HCT116 (cell line): ENCODE measurements at regions not wholly inside any gene's neighbourhood (a gene's known extent, or its start where the extent isn't known, plus 50 kb on each side); places are given as distances from the start of the nearest gene placed in this dataset.

Experiments
- ATAC-seq: fragments of 200-7000 bp; cut with Tn5 transposase; 2 replicates; pipeline ENCODE4 v1.9.1; 2020; ENCODE audit warnings: mild to moderate bottlenecking, moderate library complexity
- BruUV-seq: library from RNA; stranded (reverse); fragments of 400-500 nt; replicated peaks from 2 replicates; lab custom pipeline; 2021; lab: Mats Ljungman, UMichigan
- CTCF ChIA-PET: fragments of 300-600 bp; sonication (Branson Sonifier 250); formaldehyde crosslinking; loops from one replicate; lab custom pipeline; 2021; ENCODE audit warnings: antibody characterized with exemption; lab: Charles Lee
- POLR2A ChIA-PET: fragments of 300-600, 350-600 bp; sonication (Branson Sonifier 250); formaldehyde crosslinking; loops from one replicate; lab custom pipeline; 2021; ENCODE audit warnings: antibody characterized with exemption; lab: Charles Lee
- RAD21 ChIA-PET, 2 experiments: fragments of 300-600 bp; sonication (Branson Sonifier 250); formaldehyde crosslinking; loops; one replicate each; lab custom pipeline; 2023; ENCODE audit warnings: low total read pairs in 2 of 2; ENCODE audit not compliant: uncharacterized antibody in 2 of 2, unreplicated experiment in 2 of 2, low non-redundant PET in 1 of 2; lab: Charles Lee
- DNase-seq: peaks from one replicate; pipeline ENCODE4 v3.0.0-alpha.2; 2010; ENCODE audit warnings: low read depth, low spot score
- H2AFZ ChIP-seq: fragments of 200-600 bp; shearing (Covaris generic), sonication (generic); 2 replicates; pipeline ENCODE4 v1.6.1; 2017; ENCODE audit warnings: low read depth, mixed run types, mixed read lengths, antibody characterized with exemption, low read length; ENCODE audit not compliant: poor library complexity, severe bottlenecking
- H3K27ac ChIP-seq: 2 replicates; pipeline ENCODE4 v1.5.1; 2012; ENCODE audit warnings: low read depth, low read length
- H3K27me3 ChIP-seq: fragments of 200-600 bp; sonication (generic); 2 replicates; pipeline ENCODE4 v1.6.1; 2016; ENCODE audit warnings: mixed run types, low read length, mixed read lengths; ENCODE audit not compliant: insufficient read depth
- H3K36me3 ChIP-seq, 2 experiments: fragments of 200-500 bp in 1 of 2; fragments of 200-600 bp in 1 of 2; sonication (Bioruptor generic) in 1 of 2; sonication (generic) in 1 of 2; 2 replicates each; pipeline versions ENCODE4 v1.5.1 to v1.6.1; 2014 to 2016; ENCODE audit warnings: low read length in 2 of 2, inconsistent platforms in 1 of 2, mixed read lengths in 1 of 2, mixed run types in 1 of 2; ENCODE audit not compliant: insufficient read depth in 2 of 2, control insufficient read depth in 1 of 2
- H3K4me1 ChIP-seq, 2 experiments: fragments of 200-600 bp in 1 of 2; sonication (generic) in 1 of 2; 2 replicates each; pipeline versions ENCODE4 v1.5.1 to v1.6.1; 2012 to 2017; ENCODE audit warnings: low read length in 2 of 2, inconsistent platforms in 1 of 2, mild to moderate bottlenecking in 1 of 2, mixed read lengths in 1 of 2, mixed run types in 1 of 2, moderate library complexity in 1 of 2; ENCODE audit not compliant: insufficient read depth in 2 of 2, control insufficient read depth in 1 of 2
- H3K4me2 ChIP-seq: fragments of 200-600 bp; sonication (generic); 2 replicates; pipeline ENCODE4 v1.6.1; 2017; ENCODE audit warnings: mixed run types, low read length, mixed read lengths
- H3K4me3 ChIP-seq, 2 experiments: fragments of 200-600 bp in 1 of 2; sonication (generic) in 1 of 2; replicated peaks in 1 of 2; 2 replicates each; pipeline ENCODE4 v1.5.1; 2011 to 2016; ENCODE audit warnings: low read length in 2 of 2, control low read depth in 1 of 2, low read depth in 1 of 2, mild to moderate bottlenecking in 1 of 2, mixed read lengths in 1 of 2, mixed run types in 1 of 2
- H3K79me2 ChIP-seq: fragments of 200-600 bp; sonication (generic); 2 replicates; pipeline ENCODE4 v1.6.1; 2017; ENCODE audit warnings: mild to moderate bottlenecking, mixed run types, low read length, moderate library complexity, mixed read lengths; ENCODE audit not compliant: insufficient read depth
- H3K9ac ChIP-seq: fragments of 200-600 bp; sonication (generic); 2 replicates; pipeline ENCODE4 v1.6.1; 2016; ENCODE audit warnings: low read length, mixed read lengths
- H3K9me2 ChIP-seq: fragments of 200-600 bp; sonication (generic), shearing (Covaris generic); 2 replicates; pipeline ENCODE4 v1.6.1; 2017; ENCODE audit warnings: mixed run types, mild to moderate bottlenecking, moderate library complexity; ENCODE audit not compliant: insufficient read depth
- H3K9me3 ChIP-seq, 2 experiments: fragments of 200-500 bp in 1 of 2; fragments of 200-600 bp in 1 of 2; sonication (Bioruptor generic) in 1 of 2; sonication (generic) in 1 of 2; 2 replicates each; pipeline ENCODE4 v1.6.1; 2014 to 2017; ENCODE audit warnings: low read length in 2 of 2, mixed read lengths in 2 of 2, inconsistent platforms in 1 of 2, low read depth in 1 of 2, mild to moderate bottlenecking in 1 of 2, mixed run types in 1 of 2, moderate library complexity in 1 of 2; ENCODE audit not compliant: control insufficient read depth in 1 of 2, insufficient read depth in 1 of 2
- H4K20me1 ChIP-seq: fragments of 200-600 bp; sonication (generic), shearing (Covaris generic); 2 replicates; pipeline ENCODE4 v1.6.1; 2017; ENCODE audit warnings: mixed run types, mild to moderate bottlenecking, moderate library complexity; ENCODE audit not compliant: insufficient read depth
- ELF1 ChIP-seq: IDR thresholded peaks from 2 replicates; pipeline ENCODE4 v1.6.1; 2012; ENCODE audit warnings: low read depth, borderline replicate concordance
- EZH2 ChIP-seq: fragments of 200-600 bp; sonication (generic); IDR thresholded peaks from 2 replicates; pipeline ENCODE4 v1.6.1; 2017; ENCODE audit warnings: antibody characterized with exemption, mixed run types
- FOSL1 ChIP-seq: IDR thresholded peaks from 2 replicates; pipeline ENCODE4 v1.6.1; 2012; ENCODE audit warnings: low read depth
- RAD21 ChIP-seq: IDR thresholded peaks from 2 replicates; pipeline ENCODE4 v1.6.1; 2012; ENCODE audit warnings: low read depth, mild to moderate bottlenecking
- SP1 ChIP-seq: IDR thresholded peaks from 2 replicates; pipeline ENCODE4 v1.6.1; 2012; ENCODE audit warnings: low read depth
- TCF7L2 ChIP-seq: IDR thresholded peaks from 2 replicates; pipeline ENCODE4 v1.7.0; 2011; ENCODE audit warnings: borderline replicate concordance, inconsistent platforms; ENCODE audit not compliant: insufficient read depth, insufficient read length; ENCODE audit errors: extremely low read depth
- YY1 ChIP-seq: IDR thresholded peaks from 2 replicates; pipeline ENCODE4 v1.6.1; 2011; ENCODE audit warnings: low read length, low read depth, moderate library complexity, mild to moderate bottlenecking; ENCODE audit not compliant: insufficient replicate concordance; ENCODE audit errors: extremely low read depth
- ZFX ChIP-seq: fragments of 450-650 bp; IDR thresholded peaks from 2 replicates; pipeline ENCODE4 v1.6.1; 2017
- ZNF274 ChIP-seq: fragments of 200-500 bp; sonication (Bioruptor generic); IDR thresholded peaks from 2 replicates; pipeline ENCODE4 v1.6.1; 2014; ENCODE audit warnings: mild to moderate bottlenecking, low read depth, low read length, inconsistent platforms
- intact Hi-C: fragments of 100-400 bp; cut with micrococcal nuclease; formaldehyde crosslinking; loops from 2 replicates; pipeline ENCODE4 v1.10.0; 2022
- TF ChIP-seq, protein P1 (sequence below): IDR thresholded peaks from 2 replicates; pipeline ENCODE4 v1.6.1; 2011; ENCODE audit warnings: mild to moderate bottlenecking, low read length, moderate library complexity; ENCODE audit not compliant: insufficient replicate concordance; ENCODE audit errors: extremely low read depth
- TF ChIP-seq, protein P2 (sequence below): IDR thresholded peaks from 2 replicates; pipeline ENCODE4 v1.6.1; 2012
- TF ChIP-seq, protein P3 (sequence below): IDR thresholded peaks from 2 replicates; pipeline ENCODE4 v1.6.1; 2012; ENCODE audit warnings: low read depth

DNA sequence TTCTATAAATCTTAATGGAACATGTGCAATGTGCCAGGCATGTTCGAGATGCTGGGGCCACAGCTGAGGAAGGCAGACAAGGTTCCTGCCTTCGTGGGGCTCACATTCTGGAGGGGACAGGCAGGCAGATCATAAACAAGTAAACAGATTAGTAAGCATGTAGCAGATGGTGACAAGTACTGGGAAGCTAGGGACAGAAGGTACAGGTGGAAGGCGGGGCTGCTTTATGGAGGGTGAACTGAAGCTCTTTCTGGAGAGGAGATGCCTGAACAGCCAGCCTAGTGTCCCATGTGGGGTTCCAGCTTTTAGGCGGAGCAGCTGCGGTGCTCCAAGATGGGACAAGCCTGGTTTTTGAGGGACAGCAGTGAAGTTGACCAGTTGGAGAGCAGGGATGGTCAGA, 74.7 kb upstream of the SNRK start:
- intact Hi-C loops, result no loop called here
- peaks cover 0 to 24% of the 10 kb centered on the region in 2 experiments; a peak in 2 of 4 replicates for H3K4me1 ChIP-seq
- BruUV-seq, result no TSS peak
- H3K4me3 ChIP-seq, result no peak overlapping the region
- H3K4me2 ChIP-seq, result no peak overlapping the region
- no peak overlapping the region for H3K9ac ChIP-seq
- no peak overlapping the region for H3K27ac ChIP-seq
- no peaks in the 10 kb centered on the region for H3K9me2 ChIP-seq
- no peaks in the 10 kb centered on the region for H3K36me3 ChIP-seq
- POLR2A ChIA-PET, result no interaction called here
- TF ChIP-seq RAD21, result no peak
- H2AFZ ChIP-seq, result no peak overlapping the region
- CTCF ChIA-PET, result interaction anchor here (1.4 kb wide), 1 partner anchor 12 kb away, joined by 3 read pairs; no protein-coding TSS in a partner anchor
- H3K9me3 ChIP-seq, result no peaks in the 10 kb centered on the region
- H3K27me3 ChIP-seq, result no peaks in the 10 kb centered on the region
- RAD21 ChIA-PET, result no interaction called here
- DNase-seq (no peak), ATAC-seq (no peak)
- no peaks in the 10 kb centered on the region for H4K20me1 ChIP-seq
- H3K79me2 ChIP-seq, result no peaks in the 10 kb centered on the region

DNA sequence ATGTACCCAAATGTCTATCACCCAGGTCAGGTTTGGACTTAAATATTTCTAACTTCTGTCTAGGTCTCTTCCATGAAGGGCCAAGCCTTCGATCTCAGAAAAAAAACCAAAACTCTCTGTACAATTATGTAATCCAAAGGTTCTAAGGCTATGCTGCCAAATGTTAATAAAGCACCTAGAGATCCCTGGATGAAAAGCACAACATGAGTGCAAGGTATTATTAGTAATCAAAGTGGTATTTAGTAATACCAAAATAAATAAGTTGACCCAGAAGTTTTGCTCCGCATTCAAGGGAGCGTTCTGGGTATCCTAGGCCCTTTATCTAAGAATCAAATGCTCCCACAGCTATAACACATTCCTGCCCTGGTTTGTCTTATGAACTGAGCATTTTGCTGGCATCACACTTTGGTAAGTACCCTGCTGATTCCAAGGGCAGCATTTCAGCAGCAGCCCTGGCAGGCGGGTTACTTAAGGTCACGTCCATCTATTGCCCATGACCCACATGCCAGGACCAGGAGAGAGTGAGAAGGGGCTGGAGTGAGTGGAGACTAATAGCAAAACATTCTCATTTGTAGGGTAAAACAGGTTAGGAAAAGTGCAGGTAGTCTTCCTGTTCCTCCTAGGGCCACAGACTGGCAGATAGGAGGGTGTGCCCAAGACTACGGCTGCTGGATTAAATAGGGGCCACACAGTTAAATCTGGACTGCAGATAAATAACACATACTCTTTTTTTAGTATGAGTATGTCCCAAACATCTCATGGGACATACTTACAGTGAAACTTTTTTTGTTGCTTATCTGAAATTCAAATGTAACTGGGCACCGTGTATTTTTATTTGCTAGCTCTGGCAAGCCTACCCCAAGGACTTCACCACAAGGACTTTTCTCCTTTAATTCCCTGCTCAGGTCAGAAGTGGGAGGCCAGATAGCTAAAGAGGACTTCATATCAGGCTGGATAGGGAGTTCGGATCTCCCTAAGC, 76.0 kb upstream of the SNRK start:
- ChIA-PET CTCF (no interaction called here), POLR2A (no interaction called here), RAD21 (no interaction called here)
- no peaks in the 10 kb centered on the region for H4K20me1 ChIP-seq
- BruUV-seq, result no TSS peak
- H3K9ac ChIP-seq, result no peak overlapping the region
- H2AFZ ChIP-seq, result no peak overlapping the region
- DNase-seq (no peak), ATAC-seq (no peak)
- H3K4me2 ChIP-seq, result no peak overlapping the region
- H3K9me2 ChIP-seq, result no peaks in the 10 kb centered on the region
- H3K36me3 ChIP-seq, result no peaks in the 10 kb centered on the region
- no peaks in the 10 kb centered on the region for H3K9me3 ChIP-seq
- TF ChIP-seq ZFX, result no peak
- no peak for TF ChIP-seq ZNF274
- TF ChIP-seq YY1, result no peak
- TF ChIP-seq, protein P1, sequence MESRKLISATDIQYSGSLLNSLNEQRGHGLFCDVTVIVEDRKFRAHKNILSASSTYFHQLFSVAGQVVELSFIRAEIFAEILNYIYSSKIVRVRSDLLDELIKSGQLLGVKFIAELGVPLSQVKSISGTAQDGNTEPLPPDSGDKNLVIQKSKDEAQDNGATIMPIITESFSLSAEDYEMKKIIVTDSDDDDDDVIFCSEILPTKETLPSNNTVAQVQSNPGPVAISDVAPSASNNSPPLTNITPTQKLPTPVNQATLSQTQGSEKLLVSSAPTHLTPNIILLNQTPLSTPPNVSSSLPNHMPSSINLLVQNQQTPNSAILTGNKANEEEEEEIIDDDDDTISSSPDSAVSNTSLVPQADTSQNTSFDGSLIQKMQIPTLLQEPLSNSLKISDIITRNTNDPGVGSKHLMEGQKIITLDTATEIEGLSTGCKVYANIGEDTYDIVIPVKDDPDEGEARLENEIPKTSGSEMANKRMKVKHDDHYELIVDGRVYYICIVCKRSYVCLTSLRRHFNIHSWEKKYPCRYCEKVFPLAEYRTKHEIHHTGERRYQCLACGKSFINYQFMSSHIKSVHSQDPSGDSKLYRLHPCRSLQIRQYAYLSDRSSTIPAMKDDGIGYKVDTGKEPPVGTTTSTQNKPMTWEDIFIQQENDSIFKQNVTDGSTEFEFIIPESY, result no peak
- TF ChIP-seq, protein P2, sequence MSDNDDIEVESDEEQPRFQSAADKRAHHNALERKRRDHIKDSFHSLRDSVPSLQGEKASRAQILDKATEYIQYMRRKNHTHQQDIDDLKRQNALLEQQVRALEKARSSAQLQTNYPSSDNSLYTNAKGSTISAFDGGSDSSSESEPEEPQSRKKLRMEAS, result no peak
- TF ChIP-seq FOSL1, result no peak
- no peak for TF ChIP-seq TCF7L2
- no peak for TF ChIP-seq SP1
- no peak for TF ChIP-seq EZH2
- TF ChIP-seq, protein P3, sequence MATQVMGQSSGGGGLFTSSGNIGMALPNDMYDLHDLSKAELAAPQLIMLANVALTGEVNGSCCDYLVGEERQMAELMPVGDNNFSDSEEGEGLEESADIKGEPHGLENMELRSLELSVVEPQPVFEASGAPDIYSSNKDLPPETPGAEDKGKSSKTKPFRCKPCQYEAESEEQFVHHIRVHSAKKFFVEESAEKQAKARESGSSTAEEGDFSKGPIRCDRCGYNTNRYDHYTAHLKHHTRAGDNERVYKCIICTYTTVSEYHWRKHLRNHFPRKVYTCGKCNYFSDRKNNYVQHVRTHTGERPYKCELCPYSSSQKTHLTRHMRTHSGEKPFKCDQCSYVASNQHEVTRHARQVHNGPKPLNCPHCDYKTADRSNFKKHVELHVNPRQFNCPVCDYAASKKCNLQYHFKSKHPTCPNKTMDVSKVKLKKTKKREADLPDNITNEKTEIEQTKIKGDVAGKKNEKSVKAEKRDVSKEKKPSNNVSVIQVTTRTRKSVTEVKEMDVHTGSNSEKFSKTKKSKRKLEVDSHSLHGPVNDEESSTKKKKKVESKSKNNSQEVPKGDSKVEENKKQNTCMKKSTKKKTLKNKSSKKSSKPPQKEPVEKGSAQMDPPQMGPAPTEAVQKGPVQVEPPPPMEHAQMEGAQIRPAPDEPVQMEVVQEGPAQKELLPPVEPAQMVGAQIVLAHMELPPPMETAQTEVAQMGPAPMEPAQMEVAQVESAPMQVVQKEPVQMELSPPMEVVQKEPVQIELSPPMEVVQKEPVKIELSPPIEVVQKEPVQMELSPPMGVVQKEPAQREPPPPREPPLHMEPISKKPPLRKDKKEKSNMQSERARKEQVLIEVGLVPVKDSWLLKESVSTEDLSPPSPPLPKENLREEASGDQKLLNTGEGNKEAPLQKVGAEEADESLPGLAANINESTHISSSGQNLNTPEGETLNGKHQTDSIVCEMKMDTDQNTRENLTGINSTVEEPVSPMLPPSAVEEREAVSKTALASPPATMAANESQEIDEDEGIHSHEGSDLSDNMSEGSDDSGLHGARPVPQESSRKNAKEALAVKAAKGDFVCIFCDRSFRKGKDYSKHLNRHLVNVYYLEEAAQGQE, result no peak
- TF ChIP-seq ELF1, result no peak
- H3K27me3 ChIP-seq, result no peaks in the 10 kb centered on the region
- no peak overlapping the region for H3K4me3 ChIP-seq
- peaks cover 0 to 24% of the 10 kb centered on the region in 2 experiments; a peak in 2 of 4 replicates for H3K4me1 ChIP-seq
- H3K27ac ChIP-seq, result no peak overlapping the region
- intact Hi-C loops, result no loop called here
- H3K79me2 ChIP-seq, result no peaks in the 10 kb centered on the region
